ENCODE measurements at regions not wholly inside any gene's neighbourhood (a gene's known extent, or its start where the extent isn't known, plus 50 kb on each side); places are given as distances from the start of the nearest gene placed in this dataset.

- no peak for TF ChIP-seq ZNF75A (CRISPR knock-in tag; IDR thresholded peaks at IDR 0.05)
- TF ChIP-seq CTCF (IDR thresholded peaks at IDR 0.05 in 2 of 3, conservative IDR thresholded peaks at IDR 0.05 in 1 of 3; ENCODE audit: insufficient read depth in 2 of 3, low read depth in 1 of 3, low read length in 3 of 3): no peak
- TF ChIP-seq PRPF4 (IDR thresholded peaks at IDR 0.05; ENCODE audit: insufficient read depth, low read depth, low read length, poor library complexity, severe bottlenecking): no peak
Measured at GRCh38 chr19:56918682-56919307, 78.3 kb upstream of the PEG3 start.

All from K562 (cell line).